Liver (tissue), 8 donors: ENCODE measurements at regions not wholly inside any gene's neighbourhood (a gene's known extent, or its start where the extent isn't known, plus 50 kb on each side); places are given as distances from the start of the nearest gene placed in this dataset.

Source experiments
- DNase-seq: peaks from one replicate; pipeline ENCODE4 v3.0.0-alpha.2; 2017; ENCODE audit warnings: low spot score
- H3K27ac ChIP-seq, 2 donors: one replicate each; pipeline ENCODE4 v1.7.0; 2013; ENCODE audit warnings: inconsistent platforms in 2 of 2, low read length in 2 of 2, control low read depth in 1 of 2, low read depth in 1 of 2, mild to moderate bottlenecking in 1 of 2
- H3K27me3 ChIP-seq, 4 donors: one replicate each; pipeline versions ENCODE4 v1.6.1 to v1.7.0; 2013; ENCODE audit warnings: low read length in 3 of 4, inconsistent platforms in 1 of 4, mild to moderate bottlenecking in 1 of 4, moderate library complexity in 1 of 4; ENCODE audit not compliant: control insufficient read depth in 4 of 4, insufficient read depth in 4 of 4
- H3K36me3 ChIP-seq, 4 donors: one replicate each; pipeline versions ENCODE4 v1.6.1 to v1.7.0; 2013; ENCODE audit warnings: low read length in 3 of 4, mild to moderate bottlenecking in 3 of 4, low read depth in 1 of 4, moderate library complexity in 1 of 4; ENCODE audit not compliant: control insufficient read depth in 4 of 4, insufficient read depth in 3 of 4
- H3K4me1 ChIP-seq, 4 donors: one replicate each; pipeline versions ENCODE4 v1.6.1 to v1.7.0; 2013; ENCODE audit warnings: low read length in 3 of 4, mild to moderate bottlenecking in 3 of 4, moderate library complexity in 1 of 4; ENCODE audit not compliant: control insufficient read depth in 4 of 4, insufficient read depth in 4 of 4
- H3K4me3 ChIP-seq, 3 donors: one replicate each; pipeline versions ENCODE4 v1.6.1 to v1.7.0; 2013; ENCODE audit warnings: low read length in 3 of 3, control low read depth in 1 of 3, low read depth in 1 of 3, mild to moderate bottlenecking in 1 of 3
- H3K9ac ChIP-seq, 2 donors: one replicate each; pipeline ENCODE4 v1.7.0; 2013; ENCODE audit warnings: low read length in 2 of 2, mild to moderate bottlenecking in 2 of 2, moderate library complexity in 2 of 2, control low read depth in 1 of 2, low read depth in 1 of 2
- H3K9me3 ChIP-seq, 4 donors: one replicate each; pipeline versions ENCODE4 v1.6.1 to v1.7.0; 2013; ENCODE audit warnings: low read length in 3 of 4; ENCODE audit not compliant: control insufficient read depth in 4 of 4
- ATF3 ChIP-seq: IDR thresholded peaks from 2 replicates; pipeline ENCODE4 v1.6.1; 2016; ENCODE audit warnings: antibody characterized with exemption
- CTCF ChIP-seq: fragments of 150-350 bp; IDR thresholded peaks from 2 replicates; pipeline ENCODE4 v1.5.1; 2017; ENCODE audit warnings: improper control_type of control experiment, low read depth, low read length; ENCODE audit not compliant: missing input control
- EGR1 ChIP-seq, 2 donors: IDR thresholded peaks; 2 replicates each; pipeline ENCODE4 v1.6.1; 2016 to 2018; ENCODE audit warnings: antibody characterized with exemption in 2 of 2, low read depth in 2 of 2
- FOXA1 ChIP-seq: IDR thresholded peaks from 2 replicates; pipeline ENCODE4 v1.6.1; 2016; ENCODE audit warnings: antibody characterized with exemption
- FOXA2 ChIP-seq: IDR thresholded peaks from 2 replicates; pipeline ENCODE4 v1.6.1; 2016; ENCODE audit warnings: antibody characterized with exemption
- GABPA ChIP-seq, 2 donors: IDR thresholded peaks in 1 of 2; conservative IDR thresholded peaks in 1 of 2; 2 replicates each; pipeline ENCODE4 v1.6.1; 2016; ENCODE audit warnings: antibody characterized with exemption in 2 of 2, mild to moderate bottlenecking in 1 of 2, moderate library complexity in 1 of 2
- HNF4A ChIP-seq, 2 donors: conservative IDR thresholded peaks; 2 replicates each; pipeline ENCODE4 v1.6.1; 2016; ENCODE audit warnings: antibody characterized with exemption in 2 of 2, mild to moderate bottlenecking in 2 of 2
- HNF4G ChIP-seq: IDR thresholded peaks from 2 replicates; pipeline ENCODE4 v1.6.1; 2016; ENCODE audit warnings: antibody characterized with exemption
- JUND ChIP-seq, 2 donors: IDR thresholded peaks; 2 replicates each; pipeline ENCODE4 v1.6.1; 2016; ENCODE audit warnings: antibody characterized with exemption in 2 of 2
- MAX ChIP-seq: IDR thresholded peaks from 2 replicates; pipeline ENCODE4 v1.6.1; 2016; ENCODE audit warnings: antibody characterized with exemption
- NR2F2 ChIP-seq: IDR thresholded peaks from 2 replicates; pipeline ENCODE4 v1.6.1; 2016; ENCODE audit warnings: antibody characterized with exemption
- REST ChIP-seq: IDR thresholded peaks from 2 replicates; pipeline ENCODE4 v1.6.1; 2016; ENCODE audit warnings: antibody characterized with exemption, mild to moderate bottlenecking
- RXRA ChIP-seq, 2 donors: IDR thresholded peaks; 2 replicates each; pipeline ENCODE4 v1.6.1; 2017 to 2018; ENCODE audit warnings: antibody characterized with exemption in 2 of 2, mild to moderate bottlenecking in 1 of 2
- SP1 ChIP-seq: IDR thresholded peaks from 2 replicates; pipeline ENCODE4 v1.6.1; 2018; ENCODE audit warnings: antibody characterized with exemption, mild to moderate bottlenecking
- TAF1 ChIP-seq: conservative IDR thresholded peaks from 2 replicates; pipeline ENCODE4 v1.6.1; 2016; ENCODE audit warnings: antibody characterized with exemption, mild to moderate bottlenecking
- YY1 ChIP-seq: IDR thresholded peaks from 2 replicates; pipeline ENCODE4 v1.6.1; 2016; ENCODE audit warnings: antibody characterized with exemption, mild to moderate bottlenecking
- ZBTB33 ChIP-seq: IDR thresholded peaks from 2 replicates; pipeline ENCODE4 v1.6.1; 2016; ENCODE audit warnings: antibody characterized with exemption
- WGBS: extraction: QIAGEN DNeasy Blood & Tissue Kit; methylation state at CpG from one replicate; pipeline ENCODE4 v1.1.7; 2013; 5-methylcytosine and 5-hydroxymethylcytosine counted together
- donor health status: healthy.
- donor health status: healthy.
- donor health status: healthy.
- donor health status: healthy.
- donor health status: healthy.

GRCh38 chr18:70494524-70494923 is 205.7 kb downstream of the SOCS6 start (continued):
- TF ChIP-seq ATF3 (no peak), SP1 (no peak), YY1 (no peak)

GRCh38 chr18:70493461-70493860 is 204.6 kb downstream of the SOCS6 start:
- 87% methylated on average over 9 of the region's 9 CpGs for WGBS
- no peaks in the 10 kb centered on the region for H3K9me3 ChIP-seq
- H3K4me1 ChIP-seq, result peaks cover 0 to 10% (median 3%) of the 10 kb centered on the region in 4 donors
- no peak for TF ChIP-seq ZBTB33
- TF ChIP-seq YY1, result no peak
- TF ChIP-seq CTCF, result no peak
- no peak for TF ChIP-seq EGR1 (IDR thresholded peaks at IDR 0.05; ENCODE audit: low read depth in 2 of 2)
- no peak for TF ChIP-seq MAX
- no peak for TF ChIP-seq RXRA (IDR thresholded peaks at IDR 0.05)
- TF ChIP-seq ATF3, result no peak
- TF ChIP-seq GABPA (IDR thresholded peaks at IDR 0.05 in 1 of 2, conservative IDR thresholded peaks at IDR 0.05 in 1 of 2), result no peak
- TF ChIP-seq NR2F2, result no peak
- TF ChIP-seq TAF1, result no peak
- TF ChIP-seq HNF4G, result no peak
- no peak for TF ChIP-seq SP1
- no peak for TF ChIP-seq REST
- no peak for TF ChIP-seq HNF4A (conservative IDR thresholded peaks at IDR 0.05)
- TF ChIP-seq JUND (IDR thresholded peaks at IDR 0.05), result no peak
- TF ChIP-seq FOXA1, result no peak
- TF ChIP-seq FOXA2, result no peak
- H3K36me3 ChIP-seq, result no peaks in the 10 kb centered on the region
- no peak overlapping the region for H3K9ac ChIP-seq
- no peak overlapping the region for H3K4me3 ChIP-seq
- H3K27me3 ChIP-seq, result no peaks in the 10 kb centered on the region
- no peak for DNase-seq
- no peak overlapping the region for H3K27ac ChIP-seq
